ENCODE measurements at regions not wholly inside any gene's neighbourhood (a gene's known extent, or its start where the extent isn't known, plus 50 kb on each side); places are given as distances from the start of the nearest gene placed in this dataset.

- TF ChIP-seq CTCF (IDR thresholded peaks at IDR 0.05 in 4 of 5, conservative IDR thresholded peaks at IDR 0.05 in 1 of 5) = no peak
- no peak for TF ChIP-seq POLR2A (IDR thresholded peaks at IDR 0.05)
Observed at GRCh38 chr5:165370233-165370632, 1864.8 kb downstream of the MAT2B start.

Measured in gastrocnemius medialis (tissue), 4 donors.